ACC112 (cell line): ENCODE measurements at regions not wholly inside any gene's neighbourhood (a gene's known extent, or its start where the extent isn't known, plus 50 kb on each side); places are given as distances from the start of the nearest gene placed in this dataset.

Source experiments
- H2AFZ ChIP-seq: fragments of 200-600 bp; sonication (generic); one replicate; pipeline ENCODE4 v1.6.0; 2017; ENCODE audit warnings: antibody characterized with exemption, low read length; ENCODE audit not compliant: unreplicated experiment
- H3K27ac ChIP-seq: fragments of 200-600 bp; sonication (generic); 2 replicates; pipeline ENCODE4 v1.5.1; 2014; ENCODE audit warnings: low read depth, mild to moderate bottlenecking, antibody characterized with exemption, low read length, moderate library complexity
- H3K27me3 ChIP-seq: fragments of 200-600 bp; sonication (generic); 2 replicates; pipeline ENCODE4 v1.6.1; 2014; ENCODE audit warnings: mild to moderate bottlenecking, antibody characterized with exemption, low read length, moderate library complexity, mixed read lengths; ENCODE audit not compliant: insufficient read depth
- H3K36me3 ChIP-seq: fragments of 200-600 bp; sonication (generic); 2 replicates; pipeline ENCODE4 v1.6.1; 2016; ENCODE audit warnings: mild to moderate bottlenecking, antibody characterized with exemption, low read length, moderate library complexity, mixed read lengths; ENCODE audit not compliant: insufficient read depth
- H3K4me1 ChIP-seq: fragments of 200-600 bp; sonication (generic); one replicate; pipeline ENCODE4 v1.6.1; 2016; ENCODE audit warnings: low read length, mixed read lengths; ENCODE audit not compliant: insufficient read depth, unreplicated experiment, control insufficient read depth
- H3K4me3 ChIP-seq: fragments of 200-600 bp; sonication (generic); 2 replicates; pipeline ENCODE4 v1.5.1; 2014; ENCODE audit warnings: mild to moderate bottlenecking, low read depth, low read length
- H3K79me2 ChIP-seq: fragments of 200-600 bp; sonication (generic); one replicate; pipeline ENCODE4 v1.6.0; 2016; ENCODE audit warnings: low read length; ENCODE audit not compliant: control insufficient read depth, unreplicated experiment, insufficient read depth

DNA sequence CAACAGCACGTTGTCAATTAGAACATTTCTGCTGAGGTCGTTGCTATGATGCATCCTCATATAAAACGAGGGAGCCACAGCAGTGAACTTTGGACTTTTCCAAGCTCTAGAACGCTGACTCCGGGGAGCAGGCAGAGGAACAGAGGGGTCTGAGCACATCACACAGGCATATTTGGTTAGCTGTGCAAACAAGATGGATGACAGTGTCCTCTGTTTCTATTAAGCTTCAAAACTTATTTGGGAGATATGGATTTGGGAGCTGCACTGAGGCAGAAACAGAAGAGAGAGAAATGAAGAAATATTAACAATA is 278.0 kb upstream of the TBL1XR1 start:
- Histone ChIP-seq H3K36me3 (no peaks in the 10 kb centered on the region), H2AFZ (no peak overlapping the region), H3K79me2 (no peaks in the 10 kb centered on the region), H3K27me3 (no peaks in the 10 kb centered on the region), H3K4me3 (no peak overlapping the region), H3K4me1 (peaks cover 17% of the 10 kb centered on the region), H3K27ac (no peak overlapping the region)

DNA sequence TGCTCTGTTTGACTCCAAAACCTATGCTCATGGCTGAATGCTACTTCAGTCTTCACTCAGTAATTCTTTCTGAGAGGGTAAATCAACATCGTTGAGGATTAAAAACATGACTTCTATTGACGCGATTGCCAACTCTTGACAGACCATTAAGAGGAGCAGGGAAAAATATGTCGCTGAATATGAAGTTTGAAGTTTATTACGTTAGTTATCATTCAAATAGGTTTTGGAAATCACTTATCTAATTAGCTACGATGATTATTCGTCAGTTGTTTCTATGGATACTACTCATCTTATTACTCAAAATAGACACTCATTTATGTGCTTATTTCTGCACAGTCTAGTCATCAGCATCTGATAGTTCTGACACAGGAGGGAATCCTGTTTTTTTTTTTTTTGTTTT is 279.2 kb upstream of the TBL1XR1 start:
- Histone ChIP-seq H3K4me3 (no peak overlapping the region), H3K36me3 (no peaks in the 10 kb centered on the region), H3K27me3 (no peaks in the 10 kb centered on the region), H3K79me2 (no peaks in the 10 kb centered on the region), H3K27ac (no peak overlapping the region), H2AFZ (no peak overlapping the region), H3K4me1 (peaks cover 17% of the 10 kb centered on the region)

DNA sequence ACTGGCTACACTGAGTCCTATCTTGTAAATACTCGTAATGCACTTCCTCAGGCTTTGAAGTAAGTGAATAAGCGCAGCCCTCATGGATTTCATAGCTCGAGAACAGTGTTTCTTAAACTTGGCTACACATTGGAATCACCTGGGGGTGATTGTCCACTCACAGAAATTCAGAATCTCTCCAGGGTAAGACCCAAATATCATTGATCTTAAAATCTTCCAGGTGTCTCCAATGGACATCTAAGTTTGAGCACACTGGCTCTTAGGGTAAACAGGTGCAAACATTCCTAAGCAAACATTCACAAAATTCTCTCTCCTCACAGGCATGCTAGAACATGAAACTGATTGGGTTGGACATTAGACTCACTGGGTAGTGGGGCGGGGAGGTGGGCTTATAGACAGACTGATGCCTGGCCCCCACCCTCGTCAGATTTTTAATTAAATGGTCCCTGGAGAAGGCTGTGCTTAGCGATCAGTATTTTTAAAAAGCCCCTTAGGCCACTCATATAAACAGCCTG is 279.7 kb upstream of the TBL1XR1 start:
- Histone ChIP-seq H3K27ac (no peak overlapping the region), H3K36me3 (no peaks in the 10 kb centered on the region), H3K4me1 (peaks cover 19% of the 10 kb centered on the region), H3K27me3 (no peaks in the 10 kb centered on the region), H3K79me2 (no peaks in the 10 kb centered on the region), H2AFZ (no peak overlapping the region), H3K4me3 (no peak overlapping the region)

DNA sequence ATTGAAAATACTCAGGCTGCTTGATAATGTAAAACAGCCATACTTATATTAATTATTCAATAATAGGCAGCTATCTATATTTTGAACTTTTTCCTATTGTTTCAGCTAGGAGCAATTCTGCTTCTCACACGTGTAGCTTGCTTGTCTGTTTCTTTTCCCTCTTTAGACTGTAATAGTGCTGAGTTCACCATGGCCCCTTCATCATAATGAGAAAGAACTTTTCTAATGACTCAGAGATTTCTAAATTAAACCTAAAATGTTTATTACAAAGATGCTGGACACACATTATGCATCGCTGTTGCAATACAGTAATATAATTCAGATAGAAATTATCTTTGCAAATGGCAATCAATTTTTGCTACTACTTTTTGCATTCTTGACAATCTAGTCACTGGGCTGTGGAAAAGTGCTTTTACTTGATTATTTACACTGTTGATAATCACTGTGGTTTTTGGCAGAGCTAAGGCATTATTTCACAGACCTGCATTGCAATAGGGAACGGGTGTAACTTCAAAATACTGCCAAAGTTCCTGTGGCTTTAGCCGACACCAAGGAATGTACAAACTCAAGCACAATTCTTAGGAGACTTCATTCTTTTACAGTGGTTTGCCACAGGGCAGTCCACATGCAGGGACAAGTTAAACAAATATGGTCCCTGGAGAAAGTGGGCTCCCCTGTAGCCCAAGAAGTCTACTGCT is 281.0 kb upstream of the TBL1XR1 start:
- H3K27me3 ChIP-seq, result no peaks in the 10 kb centered on the region
- no peaks in the 10 kb centered on the region for H3K79me2 ChIP-seq
- peak overlapping the region; percentile 73 for H3K27ac ChIP-seq
- H3K4me3 ChIP-seq, result no peak overlapping the region; the same call in 1 of the 2 replicates
- peaks cover 24% of the 10 kb centered on the region for H3K4me1 ChIP-seq
- H3K36me3 ChIP-seq, result no peaks in the 10 kb centered on the region
- no peak overlapping the region for H2AFZ ChIP-seq

DNA sequence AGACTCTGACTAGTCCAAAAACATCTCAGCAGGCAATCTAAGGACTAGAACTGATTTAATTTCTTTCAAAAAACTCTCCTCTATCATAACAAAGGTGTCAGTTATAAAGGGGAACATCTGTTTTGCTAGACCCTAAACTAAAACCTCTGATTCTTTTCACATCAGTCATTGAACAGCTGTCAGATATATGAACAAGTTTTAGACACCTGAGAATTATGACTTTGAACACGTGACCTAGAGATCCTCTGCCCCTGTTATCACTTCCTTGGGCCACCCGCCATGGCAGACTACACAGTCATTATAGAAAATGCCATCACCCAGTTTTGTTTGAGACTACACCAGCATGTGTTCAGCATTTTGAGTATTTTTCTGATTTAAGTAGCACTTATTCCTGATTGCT is 282.3 kb upstream of the TBL1XR1 start:
- peaks cover 24% of the 10 kb centered on the region for H3K4me1 ChIP-seq
- no peak overlapping the region for H2AFZ ChIP-seq
- H3K27ac ChIP-seq, result peak overlapping the region; percentile 73; the same call in 1 of the 2 replicates
- H3K79me2 ChIP-seq, result no peaks in the 10 kb centered on the region
- H3K36me3 ChIP-seq, result no peaks in the 10 kb centered on the region
- H3K4me3 ChIP-seq, result no peak overlapping the region
- no peaks in the 10 kb centered on the region for H3K27me3 ChIP-seq

DNA sequence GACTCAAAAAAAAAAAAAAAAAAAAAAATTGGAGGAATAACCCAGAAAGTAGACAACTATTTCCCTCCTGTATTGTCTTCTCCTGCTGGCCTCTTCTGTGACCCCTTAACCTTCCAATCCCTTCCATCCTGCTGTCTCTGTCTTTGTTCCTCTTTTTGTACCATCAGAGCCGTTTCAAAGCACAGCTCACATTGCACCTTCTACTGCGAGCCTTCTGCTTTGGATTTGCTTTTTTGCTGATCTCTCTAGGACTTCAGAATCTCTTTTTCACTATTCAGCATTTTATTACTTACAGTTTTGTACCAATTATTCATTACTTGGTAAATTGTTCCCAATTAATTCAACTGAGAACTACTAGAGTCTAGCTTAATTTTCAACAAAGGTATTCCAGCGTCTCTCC is 284.0 kb upstream of the TBL1XR1 start:
- no peak overlapping the region for H3K27ac ChIP-seq
- H3K4me1 ChIP-seq, result peaks cover 24% of the 10 kb centered on the region
- no peaks in the 10 kb centered on the region for H3K79me2 ChIP-seq
- H2AFZ ChIP-seq, result no peak overlapping the region
- H3K4me3 ChIP-seq, result no peak overlapping the region
- no peaks in the 10 kb centered on the region; the same call in none of the 2 replicates for H3K36me3 ChIP-seq
- H3K27me3 ChIP-seq, result no peaks in the 10 kb centered on the region

DNA sequence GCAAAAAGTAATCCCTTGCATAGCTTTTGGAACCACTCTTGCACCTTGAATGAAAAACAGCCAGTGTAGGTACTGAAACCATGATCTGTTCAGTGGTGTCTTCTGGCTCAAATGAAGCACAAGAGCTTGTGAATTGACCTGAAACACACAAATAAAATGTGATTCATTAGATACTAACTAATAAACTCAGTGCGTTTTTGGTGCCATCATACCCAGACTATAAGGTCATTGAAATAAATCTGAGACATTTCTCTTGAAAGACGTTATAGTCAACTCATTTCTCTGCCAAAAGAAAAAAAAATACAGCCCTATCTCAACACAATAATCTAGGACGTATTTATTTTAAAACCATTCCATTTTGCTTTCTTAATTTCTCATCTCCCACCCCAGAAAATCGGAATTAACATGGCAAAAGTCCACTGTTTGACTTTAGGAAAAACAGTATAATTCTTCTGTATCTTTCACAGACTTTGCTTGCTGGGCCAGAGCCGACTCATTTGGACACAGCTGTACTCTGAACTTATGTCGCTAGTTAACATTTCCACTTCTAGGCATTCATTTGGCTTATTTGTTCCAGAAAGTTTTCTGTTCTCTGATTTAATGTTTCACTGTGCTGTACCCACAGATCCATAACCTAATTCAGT is 284.9 kb upstream of the TBL1XR1 start:
- no peak overlapping the region for H2AFZ ChIP-seq
- H3K36me3 ChIP-seq, result no peaks in the 10 kb centered on the region; the same call in none of the 2 replicates
- H3K4me1 ChIP-seq, result peaks cover 24% of the 10 kb centered on the region
- no peaks in the 10 kb centered on the region for H3K79me2 ChIP-seq
- no peak overlapping the region for H3K4me3 ChIP-seq
- no peak overlapping the region for H3K27ac ChIP-seq
- H3K27me3 ChIP-seq, result no peaks in the 10 kb centered on the region

DNA sequence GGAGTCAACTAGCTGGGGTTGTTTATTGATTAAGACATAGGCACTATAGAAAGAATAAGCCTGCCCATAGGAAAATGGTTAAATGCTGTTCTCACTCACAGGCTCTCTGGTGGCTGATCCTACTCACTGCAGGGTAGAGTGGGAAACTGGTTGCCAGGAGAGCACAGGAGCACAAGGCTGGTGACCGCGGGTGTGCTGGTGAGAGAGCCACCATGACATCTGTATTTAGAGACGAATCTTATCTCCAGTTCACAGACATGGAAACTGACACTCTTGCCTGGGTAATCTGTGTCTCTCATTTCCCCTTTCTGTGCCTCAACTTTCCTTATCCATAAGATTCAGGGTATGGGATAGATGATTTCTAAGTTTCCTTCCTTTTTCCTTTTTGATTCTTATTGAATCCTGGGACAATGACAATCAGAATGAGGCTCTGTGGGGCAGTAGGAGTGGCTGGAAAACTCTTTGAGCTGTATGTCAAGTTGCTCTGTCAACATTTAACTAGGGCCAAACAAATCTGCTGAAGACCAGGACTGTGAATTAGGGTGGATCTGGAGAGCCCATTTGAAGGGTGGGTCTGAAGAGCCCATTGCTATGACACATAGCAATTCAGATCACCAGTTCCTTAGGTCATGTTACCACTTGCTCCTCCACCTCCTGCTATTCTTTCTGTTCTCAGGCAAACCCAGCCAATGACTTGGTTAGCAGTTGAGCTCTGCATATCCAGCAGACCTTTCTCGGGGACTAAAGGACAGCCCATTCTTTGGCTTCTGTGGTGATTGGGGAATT is 286.1 kb upstream of the TBL1XR1 start:
- no peak overlapping the region for H3K4me3 ChIP-seq
- H3K36me3 ChIP-seq, result no peaks in the 10 kb centered on the region; the same call in none of the 2 replicates
- H3K27ac ChIP-seq, result no peak overlapping the region
- H3K27me3 ChIP-seq, result no peaks in the 10 kb centered on the region
- H3K79me2 ChIP-seq, result no peaks in the 10 kb centered on the region
- no peak overlapping the region for H2AFZ ChIP-seq
- peaks cover 16% of the 10 kb centered on the region for H3K4me1 ChIP-seq

DNA sequence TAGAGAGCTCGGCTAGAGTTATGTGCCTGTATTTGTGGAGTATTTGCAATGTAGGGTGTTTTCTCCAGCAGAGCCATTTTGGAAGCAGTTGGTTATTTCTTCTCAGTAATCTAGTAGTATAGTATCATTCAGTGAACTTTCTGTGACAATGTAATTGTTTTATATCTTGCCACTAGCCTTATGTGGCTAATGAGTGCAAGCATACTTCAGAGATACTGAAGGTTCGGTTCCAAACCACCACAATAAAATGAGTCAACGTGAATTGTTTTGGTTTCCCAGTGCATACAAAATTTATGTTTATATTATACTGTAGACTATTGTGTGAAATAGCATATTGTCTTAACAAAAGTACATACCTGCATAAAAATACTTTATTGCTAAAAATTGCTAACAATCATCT is 286.9 kb upstream of the TBL1XR1 start:
- Histone ChIP-seq H3K27me3 (no peaks in the 10 kb centered on the region), H3K27ac (no peak overlapping the region), H3K4me3 (no peak overlapping the region), H3K4me1 (peaks cover 9% of the 10 kb centered on the region), H3K36me3 (no peaks in the 10 kb centered on the region; the same call in none of the 2 replicates), H2AFZ (no peak overlapping the region), H3K79me2 (no peaks in the 10 kb centered on the region)

DNA sequence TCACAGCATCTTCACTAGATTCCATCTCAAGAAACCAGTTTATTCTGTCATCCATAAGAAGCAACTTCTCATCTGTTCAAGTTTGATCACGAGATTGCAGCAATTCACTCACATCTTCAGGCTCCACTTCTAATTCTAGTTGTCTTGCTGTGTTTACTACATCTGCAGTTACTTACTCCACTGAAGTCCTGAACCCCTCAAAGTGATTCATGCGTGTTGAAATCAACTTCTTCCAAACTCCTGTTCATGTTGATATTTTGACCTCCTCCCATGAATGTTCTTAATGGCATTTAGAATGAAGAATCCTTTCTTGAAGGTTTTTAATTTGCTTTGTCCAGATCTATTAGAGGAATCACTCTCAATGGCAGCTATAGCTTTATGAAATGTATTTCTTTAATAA is 287.6 kb upstream of the TBL1XR1 start:
- H3K4me1 ChIP-seq, result peaks cover 7% of the 10 kb centered on the region
- no peaks in the 10 kb centered on the region for H3K27me3 ChIP-seq
- H3K27ac ChIP-seq, result no peak overlapping the region
- H2AFZ ChIP-seq, result no peak overlapping the region
- no peaks in the 10 kb centered on the region for H3K79me2 ChIP-seq
- H3K36me3 ChIP-seq, result no peaks in the 10 kb centered on the region; the same call in none of the 2 replicates
- no peak overlapping the region for H3K4me3 ChIP-seq
